Smooth muscle cell (in vitro differentiated cells): ENCODE measurements at regions not wholly inside any gene's neighbourhood (a gene's known extent, or its start where the extent isn't known, plus 50 kb on each side); places are given as distances from the start of the nearest gene placed in this dataset.

Experiments
- DNase-seq: peaks from one replicate; lab custom pipeline; 2025; ENCODE audit not compliant: unreplicated experiment; lab: John Stamatoyannopoulos, UW
- H2AFZ ChIP-seq: fragments of 200-600 bp; sonication (generic); 2 replicates; pipeline ENCODE4 v1.6.0; 2016; ENCODE audit warnings: antibody characterized with exemption, low read depth, mild to moderate bottlenecking
- H3F3A ChIP-seq: fragments of 200-600 bp; sonication (generic); 2 replicates; pipeline ENCODE4 v1.6.0; 2017; ENCODE audit warnings: antibody characterized with exemption, low read depth
- H3K27ac ChIP-seq: fragments of 200-600 bp; sonication (generic); 2 replicates; pipeline ENCODE4 v1.5.1; 2016; ENCODE audit warnings: low read depth, mild to moderate bottlenecking
- H3K27me3 ChIP-seq: fragments of 200-600 bp; sonication (generic); 2 replicates; pipeline ENCODE4 v1.6.1; 2016; ENCODE audit warnings: low read depth, mild to moderate bottlenecking
- H3K36me3 ChIP-seq: fragments of 200-600 bp; sonication (generic); 2 replicates; pipeline ENCODE4 v1.5.1; 2016; ENCODE audit warnings: low read depth
- H3K4me1 ChIP-seq: fragments of 200-600 bp; sonication (generic); 2 replicates; pipeline ENCODE4 v1.5.1; 2016; ENCODE audit warnings: low read depth
- H3K4me2 ChIP-seq: fragments of 200-600 bp; sonication (generic); 2 replicates; pipeline ENCODE4 v1.6.0; 2016; ENCODE audit warnings: mild to moderate bottlenecking
- H3K4me3 ChIP-seq: fragments of 200-600 bp; sonication (generic); 2 replicates; pipeline ENCODE4 v1.5.1; 2016; ENCODE audit warnings: mild to moderate bottlenecking
- H3K79me2 ChIP-seq: fragments of 200-600 bp; sonication (generic); 2 replicates; pipeline ENCODE4 v1.6.0; 2016; ENCODE audit warnings: low read depth, mild to moderate bottlenecking
- H3K9ac ChIP-seq: fragments of 200-600 bp; sonication (generic); 2 replicates; pipeline ENCODE4 v1.6.0; 2016; ENCODE audit warnings: low read depth
- H3K9me3 ChIP-seq: fragments of 200-600 bp; sonication (generic); replicated peaks from 2 replicates; pipeline ENCODE4 v1.5.1; 2016; ENCODE audit warnings: low read depth
- H4K20me1 ChIP-seq: fragments of 200-600 bp; sonication (generic); 2 replicates; pipeline ENCODE4 v1.6.0; 2016; ENCODE audit warnings: low read depth
- CTCF ChIP-seq: fragments of 200-600 bp; sonication (generic); IDR thresholded peaks from 2 replicates; pipeline ENCODE4 v1.5.1; 2017; ENCODE audit warnings: borderline replicate concordance, mild to moderate bottlenecking, antibody characterized with exemption; ENCODE audit not compliant: insufficient read depth, poor library complexity, severe bottlenecking
- WGBS: methylation state at CpG from one replicate; pipeline ENCODE4 v1.1.7; 2016; ENCODE audit warnings: low lambda C conversion rate; 5-methylcytosine and 5-hydroxymethylcytosine counted together

- no peak overlapping the region for H2AFZ ChIP-seq
- H3F3A ChIP-seq, result no peaks in the 10 kb centered on the region
- TF ChIP-seq CTCF, result no peak
- H3K9me3 ChIP-seq, result no peaks in the 10 kb centered on the region
- no peak overlapping the region for H3K9ac ChIP-seq
- no peak overlapping the region for H3K4me3 ChIP-seq
- H3K4me1 ChIP-seq, result no peaks in the 10 kb centered on the region
- H3K27ac ChIP-seq, result no peak overlapping the region
- H3K79me2 ChIP-seq, result no peaks in the 10 kb centered on the region
- H3K27me3 ChIP-seq, result peaks cover 71% of the 10 kb centered on the region
- no peaks in the 10 kb centered on the region for H3K36me3 ChIP-seq
- WGBS, result 87% methylated on average over 6 of the region's 6 CpGs
- no peak overlapping the region for H3K4me2 ChIP-seq
- no peak for DNase-seq
- peaks cover 8% of the 10 kb centered on the region for H4K20me1 ChIP-seq
Measured at GRCh38 chr7:128172963-128173362, 68.1 kb upstream of the LEP start.

GRCh38 chr7:128174386-128174785 is 66.7 kb upstream of the LEP start:
- no peak overlapping the region for H3K27ac ChIP-seq
- 86% methylated on average over 11 of the region's 11 CpGs for WGBS

GRCh38 chr7:128176696-128177095 is 64.4 kb upstream of the LEP start:
- H3K9me3 ChIP-seq, result no peaks in the 10 kb centered on the region
- H3K9ac ChIP-seq, result no peak overlapping the region
- no peak overlapping the region for H2AFZ ChIP-seq
- 72% methylated on average over 7 of the region's 7 CpGs for WGBS
- no peaks in the 10 kb centered on the region for H3K4me1 ChIP-seq
- H4K20me1 ChIP-seq, result no peaks in the 10 kb centered on the region
- no peak overlapping the region for H3K4me3 ChIP-seq
- H3K36me3 ChIP-seq, result no peaks in the 10 kb centered on the region
- no peak for DNase-seq
- H3K79me2 ChIP-seq, result no peaks in the 10 kb centered on the region
- peaks cover 73% of the 10 kb centered on the region for H3K27me3 ChIP-seq
- no peak for TF ChIP-seq CTCF
- no peak overlapping the region for H3K27ac ChIP-seq
- H3K4me2 ChIP-seq, result no peak overlapping the region
- H3F3A ChIP-seq, result no peaks in the 10 kb centered on the region

More at GRCh38 chr7:128174386-128174785, 66.7 kb upstream of the LEP start:
- Histone ChIP-seq H3K4me3 (no peak overlapping the region), H3K27me3 (peaks cover 73% of the 10 kb centered on the region), H3K9me3 (no peaks in the 10 kb centered on the region), H4K20me1 (no peaks in the 10 kb centered on the region), H3K36me3 (no peaks in the 10 kb centered on the region), H3K79me2 (no peaks in the 10 kb centered on the region), H3K9ac (no peak overlapping the region), H3F3A (no peaks in the 10 kb centered on the region), H3K4me1 (no peaks in the 10 kb centered on the region), H3K4me2 (no peak overlapping the region), H2AFZ (no peak overlapping the region)
- TF ChIP-seq CTCF, result no peak
- no peak for DNase-seq

- no peak for DNase-seq
- Histone ChIP-seq H4K20me1 (no peaks in the 10 kb centered on the region), H3K36me3 (no peaks in the 10 kb centered on the region), H3K4me1 (no peaks in the 10 kb centered on the region), H3K4me2 (no peak overlapping the region), H3F3A (no peaks in the 10 kb centered on the region), H3K27me3 (peaks cover 74% of the 10 kb centered on the region), H2AFZ (no peak overlapping the region), H3K9ac (no peak overlapping the region), H3K27ac (no peak overlapping the region), H3K79me2 (no peaks in the 10 kb centered on the region), H3K9me3 (no peaks in the 10 kb centered on the region), H3K4me3 (no peak overlapping the region)
- WGBS, result 79% methylated on average over 9 of the region's 9 CpGs
- TF ChIP-seq CTCF, result no peak
Measured at GRCh38 chr7:128177768-128178550, 63.1 kb upstream of the LEP start.
